ENCODE measurements at regions not wholly inside any gene's neighbourhood (a gene's known extent, or its start where the extent isn't known, plus 50 kb on each side); places are given as distances from the start of the nearest gene placed in this dataset.
"Not testable (repeated sequence)": the region's sequence is repeated elsewhere in the genome, so short reads cannot be mapped to it uniquely, and the experiment has no call there.

- no peak for DNase-seq (ENCODE audit: low read depth)
Observed at GRCh38 chr11:45407226-45407625, 121.1 kb upstream of the SYT13 start.

GRCh38 chr11:45405916-45406670 is 120.0 kb upstream of the SYT13 start:
- DNase-seq (ENCODE audit: low read depth), result no peak

- not testable (repeated sequence) for DNase-seq (ENCODE audit: low read depth)
Observed at GRCh38 chr11:45403521-45403920, 117.4 kb upstream of the SYT13 start.

- no peak for DNase-seq (ENCODE audit: low read depth)
Observed at GRCh38 chr11:45402049-45402630, 116.0 kb upstream of the SYT13 start.

- DNase-seq (ENCODE audit: low read depth), result no peak
Observed at GRCh38 chr11:45400591-45400990, 114.5 kb upstream of the SYT13 start.

- DNase-seq (ENCODE audit: low read depth), result no peak
Observed at GRCh38 chr11:45399166-45399565, 113.0 kb upstream of the SYT13 start.

- DNase-seq (ENCODE audit: low read depth), result no peak
Observed at GRCh38 chr11:45398325-45398724, 112.2 kb upstream of the SYT13 start.

- DNase-seq (ENCODE audit: low read depth), result no peak
Observed at GRCh38 chr11:45396394-45396793, 110.3 kb upstream of the SYT13 start.

- no peak for DNase-seq (ENCODE audit: low read depth)
Observed at GRCh38 chr11:45395947-45396346, 109.8 kb upstream of the SYT13 start.

- no peak for DNase-seq (ENCODE audit: low read depth)
Observed at GRCh38 chr11:45395421-45395820, 109.3 kb upstream of the SYT13 start.

- DNase-seq (ENCODE audit: low read depth), result no peak
Observed at GRCh38 chr11:45394294-45395085, 108.3 kb upstream of the SYT13 start.

GRCh38 chr11:45393826-45394225 is 107.7 kb upstream of the SYT13 start:
- no peak for DNase-seq (ENCODE audit: low read depth)

GRCh38 chr11:45393334-45393733 is 107.2 kb upstream of the SYT13 start:
- no peak for DNase-seq (ENCODE audit: low read depth)

- no peak for DNase-seq (ENCODE audit: low read depth)
Observed at GRCh38 chr11:45392591-45393091, 106.5 kb upstream of the SYT13 start.

- DNase-seq (ENCODE audit: low read depth), result no peak
Observed at GRCh38 chr11:45392154-45392553, 106.0 kb upstream of the SYT13 start.

- DNase-seq (ENCODE audit: low read depth), result no peak
Observed at GRCh38 chr11:45391168-45391850, 105.2 kb upstream of the SYT13 start.

- DNase-seq (ENCODE audit: low read depth), result no peak
Observed at GRCh38 chr11:45390407-45390806, 104.3 kb upstream of the SYT13 start.

- no peak for DNase-seq (ENCODE audit: low read depth)
Observed at GRCh38 chr11:45388472-45388871, 102.3 kb upstream of the SYT13 start.

GRCh38 chr11:45387885-45388284 is 101.7 kb upstream of the SYT13 start:
- DNase-seq (ENCODE audit: low read depth), result not testable (repeated sequence)

GRCh38 chr11:45386972-45387371 is 100.8 kb upstream of the SYT13 start:
- no peak for DNase-seq (ENCODE audit: low read depth)

GRCh38 chr11:45385844-45386243 is 99.7 kb upstream of the SYT13 start:
- no peak for DNase-seq (ENCODE audit: low read depth)

GRCh38 chr11:45385423-45385822 is 99.3 kb upstream of the SYT13 start:
- DNase-seq (ENCODE audit: low read depth), result no peak

Data from stimulated activated CD8-positive, alpha-beta memory T cell treated with anti-CD3 and anti-CD28 coated beads, Interleukin-7, amount 100 ng/mL, for 24 hours (primary cell).